Gastroesophageal sphincter (tissue), 4 donors: ENCODE measurements at regions not wholly inside any gene's neighbourhood (a gene's known extent, or its start where the extent isn't known, plus 50 kb on each side); places are given as distances from the start of the nearest gene placed in this dataset.

ENCODE experiments used
- ATAC-seq: fragments of 150-250 bp; one replicate; pipeline ENCODE4 v1.9.1; 2016; ENCODE audit warnings: mild to moderate bottlenecking, moderate library complexity
- H3K27ac ChIP-seq, 4 donors: fragments of 200-600 bp; sonication (generic) in 3 of 4; 1 replicate in 3 of 4; 2 replicates in 1 of 4; pipeline ENCODE4 v1.5.1; 2016 to 2019
- H3K27me3 ChIP-seq: fragments of 200-600 bp; sonication (generic); one replicate; pipeline ENCODE4 v1.5.1; 2019
- H3K36me3 ChIP-seq, 2 donors: fragments of 200-600 bp; sonication (generic); one replicate each; pipeline ENCODE4 v1.5.1; 2019; ENCODE audit warnings: control low read depth in 1 of 2
- H3K4me1 ChIP-seq, 3 donors: fragments of 200-600 bp; sonication (generic); 1 replicate in 2 of 3; 2 replicates in 1 of 3; pipeline ENCODE4 v1.5.1; 2016 to 2019; ENCODE audit warnings: control low read depth in 2 of 3
- H3K4me3 ChIP-seq, 2 donors: fragments of 200-600 bp; sonication (generic); one replicate each; pipeline ENCODE4 v1.5.1; 2019; ENCODE audit warnings: mild to moderate bottlenecking in 1 of 2, moderate library complexity in 1 of 2
- H3K9me3 ChIP-seq, 3 donors: fragments of 200-600 bp; sonication (generic); one replicate each; pipeline ENCODE4 v1.5.1; 2017 to 2019; ENCODE audit warnings: control low read depth in 2 of 3
- CTCF ChIP-seq, 4 experiments: fragments of 200-600 bp in 2 of 4; fragments of 450-650 bp in 2 of 4; sonication (generic) in 1 of 4; IDR thresholded peaks; one replicate each; pipeline ENCODE4 v1.5.1; 2017 to 2019; ENCODE audit warnings: antibody characterized with exemption in 4 of 4, mild to moderate bottlenecking in 2 of 4, moderate library complexity in 2 of 4
- EP300 ChIP-seq: sonication (generic); formaldehyde crosslinking; IDR thresholded peaks from one replicate; pipeline ENCODE4 v1.6.1; 2017; ENCODE audit warnings: antibody characterized with exemption, mild to moderate bottlenecking
- POLR2A ChIP-seq, 2 donors: fragments of 450-650 bp; IDR thresholded peaks; one replicate each; pipeline ENCODE4 v1.6.1; 2017; ENCODE audit warnings: antibody characterized with exemption in 2 of 2, mild to moderate bottlenecking in 2 of 2, moderate library complexity in 1 of 2
- POLR2AphosphoS5 ChIP-seq: sonication (generic); formaldehyde crosslinking; IDR thresholded peaks from one replicate; pipeline ENCODE4 v1.6.1; 2017; ENCODE audit warnings: antibody characterized with exemption
- WGBS, 2 donors: methylation state at CpG; one replicate each; pipeline ENCODE4 v1.1.5; 2018; ENCODE audit warnings: low coverage in 1 of 2; 5-methylcytosine and 5-hydroxymethylcytosine counted together

- H3K36me3 ChIP-seq, result no peaks in the 10 kb centered on the region
- no peaks in the 10 kb centered on the region for H3K27me3 ChIP-seq
- 100% methylated on average over 1 of the region's 1 CpG; no CpG with 5 or more reads in 1 of the 2 donors for WGBS, 2 donors
- no peaks in the 10 kb centered on the region for H3K4me1 ChIP-seq
- no peaks in the 10 kb centered on the region for H3K9me3 ChIP-seq
- no peak for TF ChIP-seq CTCF (IDR thresholded peaks at IDR 0.05)
- TF ChIP-seq POLR2AphosphoS5, result no peak
- TF ChIP-seq POLR2A (IDR thresholded peaks at IDR 0.05), result no peak
- no peak for TF ChIP-seq EP300
- H3K27ac ChIP-seq, result no peak overlapping the region
- H3K4me3 ChIP-seq, result no peak overlapping the region
- ATAC-seq, result no peak
Observed at GRCh38 chr5:128631771-128632170, 93.7 kb upstream of the FBN2 start.

GRCh38 chr5:128632264-128632663 lies 94.2 kb upstream of the FBN2 start:
- 75 to 80% methylated on average over 4 to 5 of the region's 6 CpGs for WGBS, 2 donors
- TF ChIP-seq CTCF (IDR thresholded peaks at IDR 0.05) (no peak), POLR2AphosphoS5 (no peak), POLR2A (IDR thresholded peaks at IDR 0.05) (no peak), EP300 (no peak)
- no peak for ATAC-seq
- Histone ChIP-seq H3K9me3 (no peaks in the 10 kb centered on the region), H3K27ac (no peak overlapping the region), H3K36me3 (no peaks in the 10 kb centered on the region), H3K4me1 (no peaks in the 10 kb centered on the region), H3K4me3 (no peak overlapping the region), H3K27me3 (no peaks in the 10 kb centered on the region)

- H3K27me3 ChIP-seq, result no peaks in the 10 kb centered on the region
- H3K4me1 ChIP-seq, result no peaks in the 10 kb centered on the region
- no peaks in the 10 kb centered on the region for H3K36me3 ChIP-seq
- H3K9me3 ChIP-seq, result no peaks in the 10 kb centered on the region
- ATAC-seq, result no peak
- no peak overlapping the region for H3K27ac ChIP-seq
- 80 to 86% methylated on average over 1 to 3 of the region's 3 CpGs for WGBS, 2 donors
- TF ChIP-seq CTCF (IDR thresholded peaks at IDR 0.05), result no peak
- TF ChIP-seq POLR2AphosphoS5, result no peak
- TF ChIP-seq POLR2A (IDR thresholded peaks at IDR 0.05), result no peak
- H3K4me3 ChIP-seq, result no peak overlapping the region
Observed at GRCh38 chr5:128633901-128634300, 95.9 kb upstream of the FBN2 start.

GRCh38 chr5:128635379-128635778 lies 97.3 kb upstream of the FBN2 start:
- Histone ChIP-seq H3K36me3 (no peaks in the 10 kb centered on the region), H3K4me3 (no peak overlapping the region), H3K27ac (no peak overlapping the region), H3K27me3 (no peaks in the 10 kb centered on the region), H3K4me1 (no peaks in the 10 kb centered on the region), H3K9me3 (no peaks in the 10 kb centered on the region)
- TF ChIP-seq EP300, result no peak
- no peak for TF ChIP-seq POLR2A (IDR thresholded peaks at IDR 0.05)
- TF ChIP-seq CTCF (IDR thresholded peaks at IDR 0.05), result no peak
- no peak for TF ChIP-seq POLR2AphosphoS5
- 88 to 93% methylated on average over 3 to 6 of the region's 6 CpGs for WGBS, 2 donors
- ATAC-seq, result no peak

GRCh38 chr5:128636361-128636760 lies 98.3 kb upstream of the FBN2 start:
- ATAC-seq, result no peak
- TF ChIP-seq CTCF (IDR thresholded peaks at IDR 0.05) (no peak), POLR2AphosphoS5 (no peak), EP300 (no peak), POLR2A (IDR thresholded peaks at IDR 0.05) (no peak)
- no peaks in the 10 kb centered on the region for H3K9me3 ChIP-seq
- H3K4me1 ChIP-seq, result no peaks in the 10 kb centered on the region
- no peak overlapping the region for H3K27ac ChIP-seq
- no peaks in the 10 kb centered on the region for H3K27me3 ChIP-seq
- WGBS, 2 donors, result 91 to 100% methylated on average over 1 of the region's 1 CpG
- H3K36me3 ChIP-seq, result no peaks in the 10 kb centered on the region
- H3K4me3 ChIP-seq, result no peak overlapping the region
